DMS 273 (cell line): ENCODE measurements at regions not wholly inside any gene's neighbourhood (a gene's known extent, or its start where the extent isn't known, plus 50 kb on each side); places are given as distances from the start of the nearest gene placed in this dataset.
A peak's percentile ranks its signal among the peaks of the same experiment; 100 is the strongest.
"Not testable (repeated sequence)": the region's sequence is repeated elsewhere in the genome, so short reads cannot be mapped to it uniquely, and the experiment has no call there.

Experiments used
- DNase-seq: peaks from one replicate; lab custom pipeline; 2025; ENCODE audit not compliant: unreplicated experiment; lab: John Stamatoyannopoulos, UW

- DNase-seq = no peak
Measured at GRCh38 chr7:106354822-106355221, 70.0 kb upstream of the NAMPT start.

- no peak for DNase-seq
Measured at GRCh38 chr7:106353944-106354343, 69.2 kb upstream of the NAMPT start.

- no peak for DNase-seq
Measured at GRCh38 chr7:106348231-106348630, 63.4 kb upstream of the NAMPT start.

- DNase-seq = no peak
Measured at GRCh38 chr7:106347229-106347833, 62.5 kb upstream of the NAMPT start.

GRCh38 chr7:106346678-106347217 lies 62.0 kb upstream of the NAMPT start:
- no peak for DNase-seq

GRCh38 chr7:106346167-106346677 lies 61.4 kb upstream of the NAMPT start:
- no peak for DNase-seq

GRCh38 chr7:106345421-106346166 lies 60.8 kb upstream of the NAMPT start:
- DNase-seq = no peak

- DNase-seq = no peak
Measured at GRCh38 chr7:106344861-106345260, 60.1 kb upstream of the NAMPT start.

- peak; percentile 20 for DNase-seq
Measured at GRCh38 chr7:106344211-106344610, 59.4 kb upstream of the NAMPT start.

- DNase-seq = not testable (repeated sequence)
Measured at GRCh38 chr7:106342049-106342448, 57.3 kb upstream of the NAMPT start.

GRCh38 chr7:106340247-106340596 lies 55.4 kb upstream of the NAMPT start:
- not testable (repeated sequence) for DNase-seq

- DNase-seq = no peak
Measured at GRCh38 chr7:106339513-106340246, 54.9 kb upstream of the NAMPT start.

- no peak for DNase-seq
Measured at GRCh38 chr7:106337754-106338153, 53.0 kb upstream of the NAMPT start.

- no peak for DNase-seq
Measured at GRCh38 chr7:106335814-106336213, 51.0 kb upstream of the NAMPT start.
